ENCODE measurements at regions not wholly inside any gene's neighbourhood (a gene's known extent, or its start where the extent isn't known, plus 50 kb on each side); places are given as distances from the start of the nearest gene placed in this dataset.

DNA sequence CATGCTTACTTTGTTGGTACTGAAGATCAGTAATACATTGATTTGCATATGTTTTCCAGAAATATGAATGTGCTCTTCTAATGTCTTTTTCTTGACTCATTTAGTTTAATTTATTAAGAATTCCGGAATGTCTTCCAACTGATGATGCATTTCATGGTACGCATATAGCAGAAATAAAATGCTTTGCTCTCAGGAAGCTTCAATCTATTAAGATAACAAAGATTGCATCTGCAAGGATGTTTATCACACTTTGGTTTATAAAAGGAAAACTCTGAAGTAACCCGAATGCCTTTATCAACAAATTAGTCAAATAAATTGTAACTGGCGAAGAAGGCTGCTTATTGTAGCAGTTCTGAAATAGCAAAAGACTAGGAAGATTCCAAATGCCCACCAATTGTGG, 166.4 kb upstream of the LMNTD1 start:
- Histone ChIP-seq H3K4me3 (ENCODE audit: low read depth, low read length) (no peak overlapping the region), H3K36me3 (ENCODE audit: control insufficient read depth, insufficient read depth, low read length) (no peaks in the 10 kb centered on the region), H3K4me1 (ENCODE audit: control insufficient read depth, insufficient read depth, low read length) (no peaks in the 10 kb centered on the region), H3K27ac (ENCODE audit: low read depth, low read length) (no peak overlapping the region), H3K9me3 (ENCODE audit: control insufficient read depth, insufficient read depth, low read length) (no peaks in the 10 kb centered on the region), H3K27me3 (ENCODE audit: control insufficient read depth, insufficient read depth, low read length) (no peaks in the 10 kb centered on the region)
- WGBS (ENCODE audit: insufficient coverage): no CpG with 5 or more reads among the region's 4 CpGs
- DNase-seq (ENCODE audit: low read depth in 4 of 6, low spot score in 6 of 6): peak in 1 of 6 donors; percentile 18

- Histone ChIP-seq H3K4me1 (ENCODE audit: control insufficient read depth, insufficient read depth, low read length) (no peaks in the 10 kb centered on the region), H3K9me3 (ENCODE audit: control insufficient read depth, insufficient read depth, low read length) (no peaks in the 10 kb centered on the region), H3K4me3 (ENCODE audit: low read depth, low read length) (no peak overlapping the region), H3K27me3 (ENCODE audit: control insufficient read depth, insufficient read depth, low read length) (no peaks in the 10 kb centered on the region), H3K36me3 (ENCODE audit: control insufficient read depth, insufficient read depth, low read length) (no peaks in the 10 kb centered on the region), H3K27ac (ENCODE audit: low read depth, low read length) (no peak overlapping the region)
- WGBS (ENCODE audit: insufficient coverage): no CpG with 5 or more reads among the region's 1 CpG
- DNase-seq (ENCODE audit: low read depth in 4 of 6, low spot score in 6 of 6): no peak
These were observed 170.3 kb upstream of the LMNTD1 start for GRCh38 chr12:25723336-25723735.

DNA sequence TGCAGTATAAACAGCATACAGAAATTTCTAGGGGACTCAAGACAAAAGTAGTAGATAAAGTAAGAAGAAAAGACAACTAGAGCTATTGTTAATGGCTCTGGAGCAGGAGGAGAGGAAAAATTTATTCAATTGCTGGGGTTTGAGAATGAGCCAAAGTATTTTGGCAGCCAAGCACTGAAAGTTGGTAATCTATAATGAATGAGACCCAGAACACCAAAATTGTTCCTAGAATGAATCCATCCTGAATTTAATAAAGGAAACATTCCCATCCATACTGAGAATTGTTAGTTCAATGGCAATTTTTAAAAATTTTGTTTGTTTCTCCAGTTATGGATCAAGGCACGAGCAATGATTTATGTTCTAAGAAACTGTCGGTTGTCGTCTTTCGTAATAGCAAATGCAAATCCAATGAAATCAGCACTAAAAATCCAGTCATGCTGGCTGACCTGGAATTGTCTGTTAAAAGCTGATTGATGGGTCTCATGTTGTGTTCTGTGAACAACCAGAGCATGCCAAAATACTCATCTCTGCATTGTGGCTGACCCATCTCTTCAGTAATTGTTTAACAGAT, 170.9 kb upstream of the LMNTD1 start:
- 64% methylated on average over 4 of the region's 4 CpGs for WGBS (ENCODE audit: insufficient coverage)
- peak in 2 of 6 donors; percentile 68 to 69 for DNase-seq (ENCODE audit: low read depth in 4 of 6, low spot score in 6 of 6)
- no peaks in the 10 kb centered on the region for H3K36me3 ChIP-seq (ENCODE audit: control insufficient read depth, insufficient read depth, low read length)
- no peak overlapping the region for H3K27ac ChIP-seq (ENCODE audit: low read depth, low read length)
- no peaks in the 10 kb centered on the region for H3K9me3 ChIP-seq (ENCODE audit: control insufficient read depth, insufficient read depth, low read length)
- H3K4me1 ChIP-seq (ENCODE audit: control insufficient read depth, insufficient read depth, low read length): no peaks in the 10 kb centered on the region
- H3K4me3 ChIP-seq (ENCODE audit: low read depth, low read length): no peak overlapping the region
- H3K27me3 ChIP-seq (ENCODE audit: control insufficient read depth, insufficient read depth, low read length): no peaks in the 10 kb centered on the region

DNA sequence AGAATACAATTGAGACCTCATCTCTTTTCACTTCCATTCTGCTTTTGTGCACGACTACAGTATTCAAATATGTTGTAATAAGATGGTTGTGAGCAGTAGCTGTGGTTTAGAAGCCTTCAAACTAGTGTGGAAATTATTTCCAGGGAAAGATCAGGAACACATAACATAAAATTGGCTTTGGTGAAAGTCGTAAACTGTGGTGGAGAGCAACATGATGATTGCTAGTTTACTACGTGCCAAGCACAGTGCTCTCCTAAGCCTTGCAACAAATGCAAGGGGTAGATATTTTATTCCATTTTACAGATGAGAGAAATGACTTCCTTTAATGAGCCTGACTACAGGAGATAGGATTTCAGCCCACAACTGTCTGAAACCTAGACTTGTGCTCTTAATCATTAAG, 172.4 kb upstream of the LMNTD1 start:
- no peak for DNase-seq (ENCODE audit: low read depth in 4 of 6, low spot score in 6 of 6)
- Histone ChIP-seq H3K4me3 (ENCODE audit: low read depth, low read length) (no peak overlapping the region), H3K4me1 (ENCODE audit: control insufficient read depth, insufficient read depth, low read length) (no peaks in the 10 kb centered on the region), H3K36me3 (ENCODE audit: control insufficient read depth, insufficient read depth, low read length) (no peaks in the 10 kb centered on the region), H3K27me3 (ENCODE audit: control insufficient read depth, insufficient read depth, low read length) (no peaks in the 10 kb centered on the region), H3K27ac (ENCODE audit: low read depth, low read length) (no peak overlapping the region), H3K9me3 (ENCODE audit: control insufficient read depth, insufficient read depth, low read length) (no peaks in the 10 kb centered on the region)
- WGBS (ENCODE audit: insufficient coverage): no CpG with 5 or more reads among the region's 3 CpGs

- Histone ChIP-seq H3K4me3 (ENCODE audit: low read depth, low read length) (no peak overlapping the region), H3K9me3 (ENCODE audit: control insufficient read depth, insufficient read depth, low read length) (no peaks in the 10 kb centered on the region), H3K4me1 (ENCODE audit: control insufficient read depth, insufficient read depth, low read length) (no peaks in the 10 kb centered on the region), H3K36me3 (ENCODE audit: control insufficient read depth, insufficient read depth, low read length) (no peaks in the 10 kb centered on the region), H3K27ac (ENCODE audit: low read depth, low read length) (no peak overlapping the region), H3K27me3 (ENCODE audit: control insufficient read depth, insufficient read depth, low read length) (no peaks in the 10 kb centered on the region)
- DNase-seq (ENCODE audit: low read depth in 4 of 6, low spot score in 6 of 6): peak in 2 of 6 donors; percentile 49 to 60
- no CpG with 5 or more reads among the region's 1 CpG for WGBS (ENCODE audit: insufficient coverage)
These were observed 172.8 kb upstream of the LMNTD1 start for GRCh38 chr12:25725931-25726330.

GRCh38 chr12:25728056-25728595, 175.0 kb upstream of the LMNTD1 start:
- Histone ChIP-seq H3K4me1 (ENCODE audit: control insufficient read depth, insufficient read depth, low read length) (no peaks in the 10 kb centered on the region), H3K27me3 (ENCODE audit: control insufficient read depth, insufficient read depth, low read length) (no peaks in the 10 kb centered on the region), H3K27ac (ENCODE audit: low read depth, low read length) (no peak overlapping the region), H3K36me3 (ENCODE audit: control insufficient read depth, insufficient read depth, low read length) (no peaks in the 10 kb centered on the region), H3K9me3 (ENCODE audit: control insufficient read depth, insufficient read depth, low read length) (no peaks in the 10 kb centered on the region), H3K4me3 (ENCODE audit: low read depth, low read length) (no peak overlapping the region)
- 14% methylated on average over 1 of the region's 2 CpGs for WGBS (ENCODE audit: insufficient coverage)
- peak in 1 of 6 donors; percentile 17 for DNase-seq (ENCODE audit: low read depth in 4 of 6, low spot score in 6 of 6)

DNA sequence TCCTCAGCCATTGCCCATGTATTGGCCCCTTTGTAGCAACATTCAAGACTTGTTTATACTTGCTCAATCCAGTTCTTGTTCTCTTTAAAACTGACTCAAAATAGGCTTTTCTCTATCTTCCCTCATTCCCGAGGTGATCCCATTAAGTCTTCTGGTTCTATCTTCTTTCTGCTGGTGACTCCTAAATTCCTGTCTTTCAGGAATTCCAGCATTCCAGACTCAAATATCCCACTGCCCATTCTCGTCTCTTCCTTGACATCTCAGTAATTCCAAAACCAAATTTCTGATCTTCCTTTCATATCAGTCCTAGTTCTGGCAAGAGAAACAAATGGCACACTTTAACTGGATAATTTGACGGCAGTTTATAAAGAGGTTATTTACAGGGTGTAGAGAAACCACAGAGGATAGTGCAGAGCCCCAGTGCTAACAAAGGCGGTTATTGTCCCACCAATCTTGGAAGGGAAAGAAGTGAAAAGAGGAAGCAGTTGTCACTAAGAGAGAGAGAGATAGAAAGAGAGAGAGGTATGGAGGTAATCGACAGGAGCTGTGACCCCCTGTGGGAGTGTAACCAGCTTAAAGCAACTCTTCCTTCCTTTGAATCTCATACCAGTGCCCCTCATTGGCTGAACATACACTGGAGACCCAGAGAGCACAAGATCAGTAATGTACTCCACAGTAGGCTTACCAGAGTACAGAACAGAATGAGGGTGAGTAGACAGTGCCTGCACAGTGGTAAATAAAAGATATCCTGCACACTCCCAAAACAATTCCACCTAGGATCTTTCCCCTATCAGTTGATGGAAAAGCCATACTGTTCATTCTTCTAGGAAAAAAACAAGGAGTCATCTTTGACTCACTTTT, 177.6 kb upstream of the LMNTD1 start:
- H3K36me3 ChIP-seq (ENCODE audit: control insufficient read depth, insufficient read depth, low read length): no peaks in the 10 kb centered on the region
- no peaks in the 10 kb centered on the region for H3K4me1 ChIP-seq (ENCODE audit: control insufficient read depth, insufficient read depth, low read length)
- H3K27ac ChIP-seq (ENCODE audit: low read depth, low read length): peak overlapping the region; percentile 10
- H3K27me3 ChIP-seq (ENCODE audit: control insufficient read depth, insufficient read depth, low read length): no peaks in the 10 kb centered on the region
- no peaks in the 10 kb centered on the region for H3K9me3 ChIP-seq (ENCODE audit: control insufficient read depth, insufficient read depth, low read length)
- no peak overlapping the region for H3K4me3 ChIP-seq (ENCODE audit: low read depth, low read length)
- DNase-seq (ENCODE audit: low read depth in 4 of 6, low spot score in 6 of 6): peak in 1 of 6 donors; percentile 23
- WGBS (ENCODE audit: insufficient coverage): 61% methylated on average over 4 of the region's 5 CpGs

GRCh38 chr12:25733541-25733940, 180.5 kb upstream of the LMNTD1 start:
- no CpG with 5 or more reads among the region's 1 CpG for WGBS (ENCODE audit: insufficient coverage)
- H3K27ac ChIP-seq (ENCODE audit: low read depth, low read length): no peak overlapping the region
- no peaks in the 10 kb centered on the region for H3K9me3 ChIP-seq (ENCODE audit: control insufficient read depth, insufficient read depth, low read length)
- no peak for DNase-seq (ENCODE audit: low read depth in 4 of 6, low spot score in 6 of 6)
- no peaks in the 10 kb centered on the region for H3K4me1 ChIP-seq (ENCODE audit: control insufficient read depth, insufficient read depth, low read length)
- no peaks in the 10 kb centered on the region for H3K36me3 ChIP-seq (ENCODE audit: control insufficient read depth, insufficient read depth, low read length)
- no peak overlapping the region for H3K4me3 ChIP-seq (ENCODE audit: low read depth, low read length)
- no peaks in the 10 kb centered on the region for H3K27me3 ChIP-seq (ENCODE audit: control insufficient read depth, insufficient read depth, low read length)

- no peak overlapping the region for H3K4me3 ChIP-seq (ENCODE audit: low read depth, low read length)
- H3K27ac ChIP-seq (ENCODE audit: low read depth, low read length): no peak overlapping the region
- no peaks in the 10 kb centered on the region for H3K36me3 ChIP-seq (ENCODE audit: control insufficient read depth, insufficient read depth, low read length)
- no peak for DNase-seq (ENCODE audit: low read depth in 4 of 6, low spot score in 6 of 6)
- no CpG with 5 or more reads among the region's 1 CpG for WGBS (ENCODE audit: insufficient coverage)
- no peaks in the 10 kb centered on the region for H3K9me3 ChIP-seq (ENCODE audit: control insufficient read depth, insufficient read depth, low read length)
- no peaks in the 10 kb centered on the region for H3K27me3 ChIP-seq (ENCODE audit: control insufficient read depth, insufficient read depth, low read length)
- no peaks in the 10 kb centered on the region for H3K4me1 ChIP-seq (ENCODE audit: control insufficient read depth, insufficient read depth, low read length)
These were observed 181.6 kb upstream of the LMNTD1 start for GRCh38 chr12:25734529-25735180.
